Smooth muscle cell (in vitro differentiated cells): ENCODE measurements at regions not wholly inside any gene's neighbourhood (a gene's known extent, or its start where the extent isn't known, plus 50 kb on each side); places are given as distances from the start of the nearest gene placed in this dataset.

ENCODE experiments used
- DNase-seq: peaks from one replicate; lab custom pipeline; 2025; ENCODE audit not compliant: unreplicated experiment; lab: John Stamatoyannopoulos, UW
- H2AFZ ChIP-seq: fragments of 200-600 bp; sonication (generic); 2 replicates; pipeline ENCODE4 v1.6.0; 2016; ENCODE audit warnings: antibody characterized with exemption, low read depth, mild to moderate bottlenecking
- H3F3A ChIP-seq: fragments of 200-600 bp; sonication (generic); 2 replicates; pipeline ENCODE4 v1.6.0; 2017; ENCODE audit warnings: antibody characterized with exemption, low read depth
- H3K27ac ChIP-seq: fragments of 200-600 bp; sonication (generic); 2 replicates; pipeline ENCODE4 v1.5.1; 2016; ENCODE audit warnings: low read depth, mild to moderate bottlenecking
- H3K27me3 ChIP-seq: fragments of 200-600 bp; sonication (generic); 2 replicates; pipeline ENCODE4 v1.6.1; 2016; ENCODE audit warnings: low read depth, mild to moderate bottlenecking
- H3K36me3 ChIP-seq: fragments of 200-600 bp; sonication (generic); 2 replicates; pipeline ENCODE4 v1.5.1; 2016; ENCODE audit warnings: low read depth
- H3K4me1 ChIP-seq: fragments of 200-600 bp; sonication (generic); 2 replicates; pipeline ENCODE4 v1.5.1; 2016; ENCODE audit warnings: low read depth
- H3K4me2 ChIP-seq: fragments of 200-600 bp; sonication (generic); 2 replicates; pipeline ENCODE4 v1.6.0; 2016; ENCODE audit warnings: mild to moderate bottlenecking
- H3K4me3 ChIP-seq: fragments of 200-600 bp; sonication (generic); 2 replicates; pipeline ENCODE4 v1.5.1; 2016; ENCODE audit warnings: mild to moderate bottlenecking
- H3K79me2 ChIP-seq: fragments of 200-600 bp; sonication (generic); 2 replicates; pipeline ENCODE4 v1.6.0; 2016; ENCODE audit warnings: low read depth, mild to moderate bottlenecking
- H3K9ac ChIP-seq: fragments of 200-600 bp; sonication (generic); 2 replicates; pipeline ENCODE4 v1.6.0; 2016; ENCODE audit warnings: low read depth
- H3K9me3 ChIP-seq: fragments of 200-600 bp; sonication (generic); replicated peaks from 2 replicates; pipeline ENCODE4 v1.5.1; 2016; ENCODE audit warnings: low read depth
- H4K20me1 ChIP-seq: fragments of 200-600 bp; sonication (generic); 2 replicates; pipeline ENCODE4 v1.6.0; 2016; ENCODE audit warnings: low read depth
- CTCF ChIP-seq: fragments of 200-600 bp; sonication (generic); IDR thresholded peaks from 2 replicates; pipeline ENCODE4 v1.5.1; 2017; ENCODE audit warnings: borderline replicate concordance, mild to moderate bottlenecking, antibody characterized with exemption; ENCODE audit not compliant: insufficient read depth, poor library complexity, severe bottlenecking
- WGBS: methylation state at CpG from one replicate; pipeline ENCODE4 v1.1.7; 2016; ENCODE audit warnings: low lambda C conversion rate; 5-methylcytosine and 5-hydroxymethylcytosine counted together

- no peaks in the 10 kb centered on the region for H4K20me1 ChIP-seq
- H3F3A ChIP-seq, result peaks cover 9% of the 10 kb centered on the region
- 86% methylated on average over 1 of the region's 1 CpG for WGBS
- no peak for TF ChIP-seq CTCF
- H3K36me3 ChIP-seq, result no peaks in the 10 kb centered on the region
- no peaks in the 10 kb centered on the region for H3K27me3 ChIP-seq
- no peaks in the 10 kb centered on the region for H3K9me3 ChIP-seq
- H3K4me2 ChIP-seq, result no peak overlapping the region
- no peaks in the 10 kb centered on the region for H3K79me2 ChIP-seq
- H3K4me1 ChIP-seq, result peaks cover 20% of the 10 kb centered on the region
- no peak overlapping the region for H3K4me3 ChIP-seq
- no peak overlapping the region for H2AFZ ChIP-seq
- H3K27ac ChIP-seq, result no peak overlapping the region
- H3K9ac ChIP-seq, result no peak overlapping the region
- no peak for DNase-seq
These were observed 167.9 kb upstream of the SPOPL start for GRCh38 chr2:138333677-138334076.

- DNase-seq, result no peak
- Histone ChIP-seq H3K9ac (no peak overlapping the region), H4K20me1 (no peaks in the 10 kb centered on the region), H3K27ac (no peak overlapping the region), H3K9me3 (no peaks in the 10 kb centered on the region), H2AFZ (no peak overlapping the region), H3F3A (peaks cover 9% of the 10 kb centered on the region), H3K36me3 (no peaks in the 10 kb centered on the region), H3K4me3 (no peak overlapping the region), H3K79me2 (no peaks in the 10 kb centered on the region), H3K4me1 (peaks cover 20% of the 10 kb centered on the region), H3K27me3 (no peaks in the 10 kb centered on the region), H3K4me2 (no peak overlapping the region)
- WGBS, result 41% methylated on average over 3 of the region's 3 CpGs
- TF ChIP-seq CTCF, result no peak
These were observed 167.2 kb upstream of the SPOPL start for GRCh38 chr2:138334323-138334722.

GRCh38 chr2:138335036-138335435 is 166.5 kb upstream of the SPOPL start:
- Histone ChIP-seq H3K36me3 (no peaks in the 10 kb centered on the region), H3K4me3 (no peak overlapping the region), H3F3A (peaks cover 9% of the 10 kb centered on the region), H3K4me1 (peaks cover 16% of the 10 kb centered on the region), H2AFZ (peak overlapping the region; percentile 1), H3K9ac (peak overlapping the region; percentile 4), H3K9me3 (no peaks in the 10 kb centered on the region), H3K79me2 (no peaks in the 10 kb centered on the region), H3K27ac (no peak overlapping the region), H3K4me2 (no peak overlapping the region), H4K20me1 (no peaks in the 10 kb centered on the region), H3K27me3 (no peaks in the 10 kb centered on the region)
- no peak for TF ChIP-seq CTCF
- DNase-seq, result no peak

GRCh38 chr2:138336146-138336545 is 165.4 kb upstream of the SPOPL start:
- TF ChIP-seq CTCF, result no peak
- peak overlapping the region; percentile 1 for H2AFZ ChIP-seq
- H3K9me3 ChIP-seq, result no peaks in the 10 kb centered on the region
- peaks cover 13% of the 10 kb centered on the region for H3K4me1 ChIP-seq
- H3K4me2 ChIP-seq, result no peak overlapping the region
- DNase-seq, result no peak
- H3K4me3 ChIP-seq, result no peak overlapping the region
- H3K79me2 ChIP-seq, result no peaks in the 10 kb centered on the region
- H4K20me1 ChIP-seq, result no peaks in the 10 kb centered on the region
- no peaks in the 10 kb centered on the region for H3K27me3 ChIP-seq
- H3K9ac ChIP-seq, result no peak overlapping the region
- WGBS, result 78% methylated on average over 2 of the region's 2 CpGs
- H3K36me3 ChIP-seq, result no peaks in the 10 kb centered on the region
- peaks cover 9% of the 10 kb centered on the region for H3F3A ChIP-seq
- H3K27ac ChIP-seq, result no peak overlapping the region
